Stimulated activated CD8-positive, alpha-beta memory T cell treated with anti-CD3 and anti-CD28 coated beads, Interleukin-2, amount 100 ng/mL, for 1 hour (primary cell): ENCODE measurements at regions not wholly inside any gene's neighbourhood (a gene's known extent, or its start where the extent isn't known, plus 50 kb on each side); places are given as distances from the start of the nearest gene placed in this dataset.
"Not testable (repeated sequence)": the region's sequence is repeated elsewhere in the genome, so short reads cannot be mapped to it uniquely, and the experiment has no call there.

ENCODE experiments used
- DNase-seq, 2 donors: peaks; one replicate each; pipeline ENCODE4 v3.0.0-alpha.2; 2020; ENCODE audit warnings: low read depth in 2 of 2

- no peak for DNase-seq
These were observed 396.3 kb downstream of the LIG4 start for GRCh38 chr13:107819071-107819470.

GRCh38 chr13:107817647-107818287 lies 397.6 kb downstream of the LIG4 start:
- no peak for DNase-seq

- no peak for DNase-seq
These were observed 403.3 kb downstream of the LIG4 start for GRCh38 chr13:107812014-107812412.

- DNase-seq: no peak
These were observed 403.9 kb downstream of the LIG4 start for GRCh38 chr13:107811233-107812013.

- no peak for DNase-seq
These were observed 406.2 kb downstream of the LIG4 start for GRCh38 chr13:107809125-107809524.

- no peak for DNase-seq
These were observed 406.9 kb downstream of the LIG4 start for GRCh38 chr13:107808389-107808788.

- no peak for DNase-seq
These were observed 407.8 kb downstream of the LIG4 start for GRCh38 chr13:107807306-107808073.

- DNase-seq: no peak
These were observed 408.6 kb downstream of the LIG4 start for GRCh38 chr13:107806726-107807125.

GRCh38 chr13:107803822-107804495 lies 411.4 kb downstream of the LIG4 start:
- DNase-seq: no peak

- DNase-seq: no peak
These were observed 413.7 kb downstream of the LIG4 start for GRCh38 chr13:107801621-107802020.

- DNase-seq: no peak
These were observed 416.3 kb downstream of the LIG4 start for GRCh38 chr13:107799001-107799400.

GRCh38 chr13:107790397-107790796 lies 424.9 kb downstream of the LIG4 start:
- no peak for DNase-seq

- no peak for DNase-seq
These were observed 426.7 kb downstream of the LIG4 start for GRCh38 chr13:107788464-107789165.

GRCh38 chr13:107782646-107783045 lies 432.7 kb downstream of the LIG4 start:
- DNase-seq: not testable (repeated sequence)

GRCh38 chr13:107778094-107778493 lies 437.2 kb downstream of the LIG4 start:
- DNase-seq: no peak

GRCh38 chr13:107770541-107770940 lies 444.8 kb downstream of the LIG4 start:
- DNase-seq: no peak

GRCh38 chr13:107767119-107767518 lies 448.2 kb downstream of the LIG4 start:
- DNase-seq: no peak

- no peak for DNase-seq
These were observed 449.5 kb downstream of the LIG4 start for GRCh38 chr13:107765724-107766401.

- no peak for DNase-seq
These were observed 451.3 kb downstream of the LIG4 start for GRCh38 chr13:107764046-107764445.

GRCh38 chr13:107753748-107754147 lies 461.6 kb downstream of the LIG4 start:
- DNase-seq: no peak

GRCh38 chr13:107753291-107753690 lies 462.0 kb downstream of the LIG4 start:
- no peak for DNase-seq
